Large intestine (tissue), 3 donors: ENCODE measurements at regions not wholly inside any gene's neighbourhood (a gene's known extent, or its start where the extent isn't known, plus 50 kb on each side); places are given as distances from the start of the nearest gene placed in this dataset.
"Not testable (repeated sequence)": the region's sequence is repeated elsewhere in the genome, so short reads cannot be mapped to it uniquely, and the experiment has no call there.

Experiments used
- DNase-seq, 2 donors: peaks; one replicate each; pipeline versions ENCODE4 v3.0.0 to v3.0.0-alpha.2; 2013
- H3K27ac ChIP-seq: one replicate; pipeline ENCODE4 v1.5.1; 2013; ENCODE audit warnings: low read length
- H3K27me3 ChIP-seq: 2 replicates; pipeline ENCODE4 v1.6.1; 2013; ENCODE audit warnings: low read length; ENCODE audit not compliant: control insufficient read depth, insufficient read depth
- H3K36me3 ChIP-seq: 2 replicates; pipeline ENCODE4 v1.6.1; 2013; ENCODE audit warnings: low read length; ENCODE audit not compliant: control insufficient read depth, insufficient read depth
- H3K4me1 ChIP-seq: one replicate; pipeline ENCODE4 v1.6.1; 2013; ENCODE audit warnings: low read length; ENCODE audit not compliant: control insufficient read depth, insufficient read depth
- H3K4me3 ChIP-seq: one replicate; pipeline ENCODE4 v1.5.1; 2013; ENCODE audit warnings: low read length
- H3K9me3 ChIP-seq: one replicate; pipeline ENCODE4 v1.6.1; 2013; ENCODE audit warnings: mild to moderate bottlenecking, low read depth, low read length, moderate library complexity; ENCODE audit not compliant: control insufficient read depth
- WGBS: methylation state at CpG from one replicate; pipeline ENCODE4 v1.1.5; 2013; ENCODE audit warnings: low lambda C conversion rate; ENCODE audit not compliant: insufficient coverage; 5-methylcytosine and 5-hydroxymethylcytosine counted together

DNA sequence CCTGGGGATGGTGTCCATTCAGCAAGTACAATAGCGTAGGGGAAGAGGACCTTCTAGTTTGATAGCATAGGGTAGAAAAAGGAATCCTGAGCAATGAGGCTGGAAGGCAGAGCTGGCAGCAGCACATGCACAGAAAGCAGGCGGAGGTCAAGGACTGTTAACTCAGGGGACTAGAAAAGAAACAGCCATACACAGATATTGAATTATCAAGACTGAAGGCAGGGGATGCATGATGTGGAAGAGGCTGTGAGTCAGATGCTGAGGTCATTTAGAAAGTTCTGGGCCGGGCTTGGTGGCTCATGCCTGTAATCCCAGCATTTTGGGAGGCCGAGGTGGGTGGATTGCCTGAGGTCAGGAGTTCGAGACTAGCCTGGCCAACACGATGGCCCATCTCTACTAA is 65.6 kb downstream of the OPTC start:
- no peak for DNase-seq
- Histone ChIP-seq H3K27ac (no peak overlapping the region), H3K4me3 (no peak overlapping the region), H3K9me3 (no peaks in the 10 kb centered on the region), H3K27me3 (no peaks in the 10 kb centered on the region), H3K36me3 (no peaks in the 10 kb centered on the region), H3K4me1 (peaks cover 7% of the 10 kb centered on the region)
- no CpG with 5 or more reads among the region's 6 CpGs for WGBS

GRCh38 chr1:203561761-203562160 is 64.9 kb upstream of the ATP2B4 start:
- not testable (repeated sequence) for H3K9me3 ChIP-seq, H3K4me3 ChIP-seq, DNase-seq, H3K4me1 ChIP-seq, H3K27ac ChIP-seq, H3K27me3 ChIP-seq, H3K36me3 ChIP-seq
- no CpG with 5 or more reads among the region's 1 CpG for whole genome bisulfite sequencing

DNA sequence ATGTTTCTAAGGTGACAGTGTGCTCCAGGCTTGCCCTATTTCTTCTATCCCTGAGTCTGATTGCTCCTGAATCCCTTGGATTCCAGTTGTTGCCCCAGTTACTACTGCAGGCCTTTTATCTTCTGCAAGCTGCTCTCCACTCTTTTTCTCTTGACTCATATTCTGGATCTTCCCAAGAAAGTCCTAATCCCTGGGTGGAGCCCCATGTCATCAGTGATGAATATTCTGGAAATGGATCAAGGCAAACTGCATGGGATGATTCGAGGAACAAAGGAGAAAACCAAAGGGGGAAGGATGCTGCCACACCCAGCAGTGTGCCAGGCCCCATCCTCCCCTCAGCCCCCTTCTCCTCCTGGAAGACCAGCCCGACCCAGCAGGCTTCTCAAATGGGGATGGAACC is 63.3 kb upstream of the ATP2B4 start:
- DNase-seq, result no peak
- Histone ChIP-seq H3K27me3 (no peaks in the 10 kb centered on the region), H3K36me3 (no peaks in the 10 kb centered on the region), H3K4me3 (no peak overlapping the region), H3K27ac (no peak overlapping the region), H3K4me1 (no peaks in the 10 kb centered on the region), H3K9me3 (no peaks in the 10 kb centered on the region)
- WGBS, result 86% methylated on average over 1 of the region's 2 CpGs

- Histone ChIP-seq H3K27me3 (no peaks in the 10 kb centered on the region), H3K9me3 (no peaks in the 10 kb centered on the region), H3K36me3 (no peaks in the 10 kb centered on the region), H3K27ac (no peak overlapping the region), H3K4me3 (no peak overlapping the region), H3K4me1 (no peaks in the 10 kb centered on the region)
- no peak for DNase-seq
- no CpG with 5 or more reads among the region's 5 CpGs for WGBS
These were observed 62.6 kb upstream of the ATP2B4 start for GRCh38 chr1:203564024-203564423.

DNA sequence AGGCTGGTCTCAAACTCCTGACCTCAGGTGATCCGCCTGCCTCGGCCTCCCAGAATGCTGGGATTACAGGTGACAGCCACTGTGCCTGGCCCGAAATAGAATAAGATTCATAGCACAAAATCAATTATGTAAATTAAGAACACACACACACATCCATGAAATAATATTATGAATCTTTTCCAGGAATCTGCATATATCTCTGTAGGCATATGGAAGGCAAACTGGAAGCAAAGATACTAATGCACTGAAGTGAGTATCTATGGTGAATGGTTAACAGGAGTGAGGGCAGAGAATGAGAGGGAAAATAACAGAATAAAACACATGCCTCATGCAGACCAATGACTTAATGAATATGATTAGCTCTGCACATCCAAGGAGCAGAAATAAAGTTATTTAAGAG is 61.6 kb upstream of the ATP2B4 start:
- no CpG with 5 or more reads among the region's 3 CpGs for WGBS
- H3K4me3 ChIP-seq, result no peak overlapping the region
- H3K4me1 ChIP-seq, result no peaks in the 10 kb centered on the region
- no peak for DNase-seq
- H3K27ac ChIP-seq, result no peak overlapping the region
- H3K36me3 ChIP-seq, result no peaks in the 10 kb centered on the region
- no peaks in the 10 kb centered on the region for H3K27me3 ChIP-seq
- no peaks in the 10 kb centered on the region for H3K9me3 ChIP-seq

DNA sequence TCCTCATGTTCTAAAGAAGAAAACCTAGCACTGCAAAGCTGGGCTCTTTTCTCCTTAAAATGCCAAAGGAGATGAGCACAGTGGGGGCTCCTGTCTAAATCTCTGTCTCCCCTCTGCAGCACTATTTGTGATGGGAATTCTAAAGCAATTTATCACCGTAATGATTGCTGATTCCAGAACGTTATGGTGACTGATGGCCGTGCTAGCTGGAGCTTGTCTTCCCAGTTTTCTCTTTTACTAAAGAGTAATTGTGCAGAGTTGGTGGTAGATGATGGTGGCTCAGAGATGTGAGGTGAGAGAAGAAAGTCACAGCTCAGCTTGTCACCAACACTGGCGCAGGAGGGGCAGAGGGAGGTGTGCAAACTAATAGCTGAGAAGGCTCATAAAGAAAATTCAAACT is 60.7 kb upstream of the ATP2B4 start:
- Histone ChIP-seq H3K27me3 (no peaks in the 10 kb centered on the region), H3K4me1 (no peaks in the 10 kb centered on the region), H3K4me3 (no peak overlapping the region), H3K9me3 (no peaks in the 10 kb centered on the region), H3K36me3 (no peaks in the 10 kb centered on the region), H3K27ac (no peak overlapping the region)
- DNase-seq, result no peak
- WGBS, result 100% methylated on average over 1 of the region's 4 CpGs

DNA sequence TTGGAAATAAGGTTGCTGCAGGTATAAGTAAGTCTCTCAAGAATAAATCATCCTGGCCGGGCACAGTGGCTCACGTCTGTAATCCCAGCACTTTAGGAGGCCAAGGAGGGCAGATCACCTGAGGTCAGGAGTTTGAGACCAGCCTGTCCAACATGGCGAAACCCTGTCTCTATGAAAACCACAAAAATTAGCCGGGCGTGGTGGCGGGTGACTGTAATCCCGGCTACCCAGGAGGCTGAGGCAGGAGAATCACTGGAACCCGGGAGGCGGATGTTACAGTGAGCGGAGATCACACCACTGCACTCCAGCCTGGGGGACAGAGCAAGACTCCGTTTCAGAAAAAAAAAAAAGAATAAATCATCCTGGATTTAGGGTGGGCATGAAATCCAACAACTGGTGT is 59.7 kb upstream of the ATP2B4 start:
- not testable (repeated sequence) for H3K4me3 ChIP-seq, H3K4me1 ChIP-seq, DNase-seq, H3K36me3 ChIP-seq, H3K27ac ChIP-seq, H3K27me3 ChIP-seq, H3K9me3 ChIP-seq
- WGBS, result no CpG with 5 or more reads among the region's 11 CpGs

DNA sequence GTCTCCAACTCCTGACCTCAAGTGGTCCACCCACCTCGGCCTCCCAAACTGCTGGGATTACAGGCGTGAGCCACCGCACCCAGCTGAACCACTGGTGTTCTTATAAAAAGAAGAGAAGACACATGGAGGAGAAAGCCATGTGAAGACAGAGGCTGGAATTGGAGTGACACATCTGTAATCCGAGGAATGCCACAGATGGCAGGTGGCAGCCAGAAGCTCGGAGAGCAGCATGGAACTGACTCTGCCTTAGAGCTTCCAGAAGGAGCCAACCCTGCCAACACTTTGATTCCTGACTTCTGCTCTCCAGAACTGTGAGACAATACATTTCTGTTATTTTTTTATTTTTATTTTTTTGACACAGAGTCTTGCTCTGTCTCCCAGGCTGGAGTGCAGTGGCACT is 59.0 kb upstream of the ATP2B4 start:
- DNase-seq, result no peak
- Histone ChIP-seq H3K36me3 (no peaks in the 10 kb centered on the region), H3K27me3 (no peaks in the 10 kb centered on the region), H3K4me3 (no peak overlapping the region), H3K4me1 (no peaks in the 10 kb centered on the region), H3K27ac (no peak overlapping the region), H3K9me3 (no peaks in the 10 kb centered on the region)
- no CpG with 5 or more reads among the region's 5 CpGs for WGBS

DNA sequence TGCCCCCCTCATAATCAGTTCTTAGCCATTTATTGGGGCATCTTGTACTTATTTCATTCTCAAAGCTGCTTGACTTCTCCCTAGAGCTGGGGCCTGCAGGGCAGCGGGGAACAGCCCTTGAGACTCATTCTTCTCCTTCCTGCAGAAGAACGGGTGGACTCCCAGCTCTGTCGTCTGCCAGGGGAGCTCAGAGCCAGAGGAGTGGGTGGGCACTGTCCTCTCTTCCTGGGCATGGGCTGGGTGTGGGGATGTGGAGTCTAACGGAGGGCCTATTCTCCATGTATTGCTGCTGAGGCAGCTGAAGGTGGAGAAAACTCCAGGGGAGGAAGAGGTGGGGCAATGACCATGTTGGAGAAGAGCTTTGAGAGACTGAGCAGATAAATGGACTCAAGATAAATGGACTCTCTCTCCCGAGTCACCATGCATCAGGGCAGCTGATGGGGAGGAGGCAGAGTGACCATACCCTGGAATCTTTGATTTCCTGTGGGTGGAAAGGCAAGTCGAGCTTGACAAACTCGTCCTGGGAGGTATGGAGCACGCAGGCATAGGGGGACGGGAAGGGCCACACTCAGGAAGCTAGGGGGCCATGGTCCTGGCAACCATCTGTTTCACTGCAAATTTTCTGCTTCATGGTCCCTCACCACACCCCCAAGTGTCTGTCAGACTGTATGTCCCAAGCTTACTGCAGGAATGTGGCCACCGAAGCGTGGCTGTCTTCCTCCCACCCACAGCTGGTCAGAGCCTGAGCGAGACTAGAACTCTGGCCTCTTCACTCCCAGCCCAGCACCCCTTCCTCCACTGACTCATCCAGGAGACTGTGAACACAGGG is 56.9 kb upstream of the ATP2B4 start:
- Histone ChIP-seq H3K9me3 (no peaks in the 10 kb centered on the region), H3K36me3 (no peaks in the 10 kb centered on the region), H3K4me3 (no peak overlapping the region), H3K27ac (no peak overlapping the region), H3K27me3 (no peaks in the 10 kb centered on the region), H3K4me1 (no peaks in the 10 kb centered on the region)
- no peak for DNase-seq
- WGBS, result no CpG with 5 or more reads among the region's 12 CpGs

GRCh38 chr1:203570805-203571204 is 55.8 kb upstream of the ATP2B4 start:
- no peak overlapping the region for H3K4me3 ChIP-seq
- no CpG with 5 or more reads among the region's 3 CpGs for WGBS
- H3K36me3 ChIP-seq, result no peaks in the 10 kb centered on the region
- DNase-seq, result no peak
- no peak overlapping the region for H3K27ac ChIP-seq
- no peaks in the 10 kb centered on the region for H3K27me3 ChIP-seq
- H3K4me1 ChIP-seq, result no peaks in the 10 kb centered on the region
- no peaks in the 10 kb centered on the region for H3K9me3 ChIP-seq

- WGBS, result 63% methylated on average over 1 of the region's 8 CpGs
- H3K27ac ChIP-seq, result peak overlapping the region; percentile 49
These were observed 55.0 kb upstream of the ATP2B4 start for GRCh38 chr1:203571661-203572060.

More at GRCh38 chr1:203571661-203572060, 55.0 kb upstream of the ATP2B4 start:
- H3K9me3 ChIP-seq, result no peaks in the 10 kb centered on the region
- no peaks in the 10 kb centered on the region for H3K36me3 ChIP-seq
- H3K4me3 ChIP-seq, result no peak overlapping the region
- no peak for DNase-seq
- H3K4me1 ChIP-seq, result no peaks in the 10 kb centered on the region
- no peaks in the 10 kb centered on the region for H3K27me3 ChIP-seq
